Endodermal cell (in vitro differentiated cells): ENCODE measurements at regions not wholly inside any gene's neighbourhood (a gene's known extent, or its start where the extent isn't known, plus 50 kb on each side); places are given as distances from the start of the nearest gene placed in this dataset.
A peak's percentile ranks its signal among the peaks of the same experiment; 100 is the strongest.

Source experiments
- DNase-seq: peaks from one replicate; pipeline ENCODE4 v3.0.0-alpha.2; 2017
- H3K27ac ChIP-seq: 2 replicates; pipeline ENCODE4 v1.5.1; 2013; ENCODE audit warnings: mild to moderate bottlenecking, low read depth, low read length, moderate library complexity
- H3K27me3 ChIP-seq: 2 replicates; pipeline ENCODE4 v1.6.1; 2013; ENCODE audit warnings: mild to moderate bottlenecking, low read length, moderate library complexity; ENCODE audit not compliant: insufficient read depth, control insufficient read depth, poor library complexity, severe bottlenecking
- H3K36me3 ChIP-seq: 2 replicates; pipeline ENCODE4 v1.7.0; 2013; ENCODE audit warnings: mild to moderate bottlenecking, low read length, moderate library complexity; ENCODE audit not compliant: control insufficient read depth, insufficient read depth
- H3K4me1 ChIP-seq: one replicate; pipeline ENCODE4 v1.7.0; 2013; ENCODE audit warnings: low read length; ENCODE audit not compliant: control insufficient read depth, insufficient read depth
- H3K4me3 ChIP-seq: 2 replicates; pipeline ENCODE4 v1.5.1; 2013; ENCODE audit warnings: mild to moderate bottlenecking, low read length, moderate library complexity
- H3K9ac ChIP-seq: 2 replicates; pipeline ENCODE4 v1.6.1; 2013; ENCODE audit warnings: mild to moderate bottlenecking, low read length, moderate library complexity; ENCODE audit not compliant: poor library complexity, severe bottlenecking; ENCODE audit errors: extremely low read depth
- H3K9me3 ChIP-seq: 2 replicates; pipeline ENCODE4 v1.6.1; 2013; ENCODE audit warnings: mild to moderate bottlenecking, low read length, moderate library complexity; ENCODE audit not compliant: control insufficient read depth
- H3K27ac Mint-ChIP-seq: 2 replicates; pipeline ENCODE4 v1.8.0; 2020; ENCODE audit warnings: mixed read lengths
- H3K27me3 Mint-ChIP-seq: 2 replicates; pipeline ENCODE4 v1.8.0; 2021; ENCODE audit warnings: mild to moderate bottlenecking, mixed read lengths; ENCODE audit not compliant: insufficient read depth
- H3K36me3 Mint-ChIP-seq: 2 replicates; pipeline ENCODE4 v1.8.0; 2020; ENCODE audit warnings: low read depth, mixed read lengths
- H3K4me1 Mint-ChIP-seq: 2 replicates; pipeline ENCODE4 v1.8.0; 2020; ENCODE audit warnings: mixed read lengths
- H3K4me3 Mint-ChIP-seq: 2 replicates; pipeline ENCODE4 v1.8.0; 2020; ENCODE audit warnings: mild to moderate bottlenecking, moderate library complexity, mixed read lengths
- H3K9me3 Mint-ChIP-seq: 2 replicates; pipeline ENCODE4 v1.8.0; 2020; ENCODE audit warnings: mild to moderate bottlenecking, mixed read lengths
- CTCF ChIP-seq: fragments of 200-600 bp; sonication (generic); conservative IDR thresholded peaks from 2 replicates; pipeline ENCODE4 v1.5.0; 2021; ENCODE audit warnings: antibody characterized with exemption, mild to moderate bottlenecking
- WGBS, 2 experiments: methylation state at CpG; one replicate each; pipeline versions ENCODE4 v1.1.5 to v1.1.7; 2013; ENCODE audit warnings: missing lambda C conversion rate in 2 of 2, mixed read lengths in 1 of 2; ENCODE audit not compliant: insufficient coverage in 1 of 2, insufficient read length in 1 of 2; 5-methylcytosine and 5-hydroxymethylcytosine counted together

- Histone ChIP-seq H3K4me3 (no peak overlapping the region), H3K9ac (no peak overlapping the region), H3K36me3 (no peaks in the 10 kb centered on the region), H3K27me3 (no peaks in the 10 kb centered on the region), H3K9me3 (no peaks in the 10 kb centered on the region), H3K27ac (no peak overlapping the region), H3K4me1 (no peaks in the 10 kb centered on the region)
- no peak for DNase-seq
- H3K27ac Mint-ChIP-seq: no peak overlapping the region
- no peaks in the 10 kb centered on the region for H3K36me3 Mint-ChIP-seq
- no peak for TF ChIP-seq CTCF
- WGBS, 2 experiments: 97 to 100% methylated on average over 4 to 5 of the region's 5 CpGs
- H3K27me3 Mint-ChIP-seq: no peaks in the 10 kb centered on the region
- peaks cover 5% of the 10 kb centered on the region for H3K9me3 Mint-ChIP-seq
- H3K4me1 Mint-ChIP-seq: peaks cover 14% of the 10 kb centered on the region
- no peak overlapping the region for H3K4me3 Mint-ChIP-seq
Measured at GRCh38 chr3:153282355-153282754, 120.3 kb downstream of the RAP2B start.

GRCh38 chr3:153284282-153284938, 122.4 kb downstream of the RAP2B start:
- H3K4me1 ChIP-seq: no peaks in the 10 kb centered on the region
- H3K36me3 Mint-ChIP-seq: no peaks in the 10 kb centered on the region
- 77 to 90% methylated on average over 2 to 4 of the region's 4 CpGs for WGBS, 2 experiments
- H3K9ac ChIP-seq: no peak overlapping the region
- no peak for DNase-seq
- no peak overlapping the region for H3K27ac ChIP-seq
- no peaks in the 10 kb centered on the region for H3K9me3 ChIP-seq
- TF ChIP-seq CTCF: no peak
- peaks cover 5% of the 10 kb centered on the region for H3K9me3 Mint-ChIP-seq
- H3K4me3 ChIP-seq: no peak overlapping the region
- peaks cover 19% of the 10 kb centered on the region for H3K4me1 Mint-ChIP-seq
- H3K36me3 ChIP-seq: no peaks in the 10 kb centered on the region
- H3K27me3 ChIP-seq: no peaks in the 10 kb centered on the region
- H3K4me3 Mint-ChIP-seq: no peak overlapping the region
- H3K27me3 Mint-ChIP-seq: no peaks in the 10 kb centered on the region
- H3K27ac Mint-ChIP-seq: no peak overlapping the region

GRCh38 chr3:153285194-153285641, 123.2 kb downstream of the RAP2B start:
- Mint-ChIP-seq H3K4me3 (no peak overlapping the region), H3K36me3 (no peaks in the 10 kb centered on the region), H3K9me3 (peaks cover 5% of the 10 kb centered on the region), H3K27me3 (no peaks in the 10 kb centered on the region), H3K4me1 (peaks cover 23% of the 10 kb centered on the region), H3K27ac (no peak overlapping the region)
- DNase-seq: peak; percentile 53
- no peaks in the 10 kb centered on the region for H3K9me3 ChIP-seq
- WGBS, 2 experiments: 67 to 92% methylated on average over 1 of the region's 1 CpG
- TF ChIP-seq CTCF: peak; percentile 54
- H3K36me3 ChIP-seq: no peaks in the 10 kb centered on the region
- no peak overlapping the region for H3K27ac ChIP-seq
- H3K27me3 ChIP-seq: no peaks in the 10 kb centered on the region
- H3K4me1 ChIP-seq: no peaks in the 10 kb centered on the region
- no peak overlapping the region for H3K4me3 ChIP-seq
- H3K9ac ChIP-seq: no peak overlapping the region
